Prostate gland (tissue), 2 donors: ENCODE measurements at regions not wholly inside any gene's neighbourhood (a gene's known extent, or its start where the extent isn't known, plus 50 kb on each side); places are given as distances from the start of the nearest gene placed in this dataset.

Experiments
- POLR2AphosphoS5 ChIP-seq: sonication (generic); formaldehyde crosslinking; IDR thresholded peaks from one replicate; pipeline ENCODE4 v1.6.1; 2017; ENCODE audit warnings: antibody characterized with exemption
- TF ChIP-seq, protein P1 (sequence below), 4 experiments: fragments of 200-600 bp in 2 of 4; fragments of 450-650 bp in 2 of 4; sonication (generic) in 2 of 4; IDR thresholded peaks; 1 replicate in 3 of 4; 2 replicates in 1 of 4; pipeline ENCODE4 v1.5.1; 2016 to 2019; ENCODE audit warnings: antibody characterized with exemption in 4 of 4, mild to moderate bottlenecking in 2 of 4, moderate library complexity in 2 of 4

DNA sequence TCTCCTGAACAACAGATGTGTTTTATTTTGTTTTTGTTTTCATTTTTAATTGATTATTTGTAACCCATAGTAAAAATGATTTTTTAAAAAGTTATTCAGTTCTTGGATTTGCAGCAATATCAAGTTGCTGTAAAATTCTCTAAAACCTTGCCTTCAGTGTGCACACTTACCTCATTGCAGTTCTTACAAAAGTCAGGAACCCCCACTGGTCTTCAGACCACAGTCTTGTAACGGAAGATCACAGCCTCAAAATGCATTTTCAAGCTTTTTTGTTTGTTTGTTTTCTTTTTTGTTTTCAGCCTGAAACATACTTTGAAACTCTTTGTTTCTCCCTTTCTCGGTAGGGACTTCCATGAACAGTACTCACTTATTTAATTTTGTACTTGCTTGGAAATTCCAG, 1012.8 kb upstream of the GYPC start:
- TF ChIP-seq, protein P1, sequence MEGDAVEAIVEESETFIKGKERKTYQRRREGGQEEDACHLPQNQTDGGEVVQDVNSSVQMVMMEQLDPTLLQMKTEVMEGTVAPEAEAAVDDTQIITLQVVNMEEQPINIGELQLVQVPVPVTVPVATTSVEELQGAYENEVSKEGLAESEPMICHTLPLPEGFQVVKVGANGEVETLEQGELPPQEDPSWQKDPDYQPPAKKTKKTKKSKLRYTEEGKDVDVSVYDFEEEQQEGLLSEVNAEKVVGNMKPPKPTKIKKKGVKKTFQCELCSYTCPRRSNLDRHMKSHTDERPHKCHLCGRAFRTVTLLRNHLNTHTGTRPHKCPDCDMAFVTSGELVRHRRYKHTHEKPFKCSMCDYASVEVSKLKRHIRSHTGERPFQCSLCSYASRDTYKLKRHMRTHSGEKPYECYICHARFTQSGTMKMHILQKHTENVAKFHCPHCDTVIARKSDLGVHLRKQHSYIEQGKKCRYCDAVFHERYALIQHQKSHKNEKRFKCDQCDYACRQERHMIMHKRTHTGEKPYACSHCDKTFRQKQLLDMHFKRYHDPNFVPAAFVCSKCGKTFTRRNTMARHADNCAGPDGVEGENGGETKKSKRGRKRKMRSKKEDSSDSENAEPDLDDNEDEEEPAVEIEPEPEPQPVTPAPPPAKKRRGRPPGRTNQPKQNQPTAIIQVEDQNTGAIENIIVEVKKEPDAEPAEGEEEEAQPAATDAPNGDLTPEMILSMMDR (IDR thresholded peaks at IDR 0.05), result no peak
- TF ChIP-seq POLR2AphosphoS5, result no peak
